GM23338 (cell line): ENCODE measurements at regions not wholly inside any gene's neighbourhood (a gene's known extent, or its start where the extent isn't known, plus 50 kb on each side); places are given as distances from the start of the nearest gene placed in this dataset.

Experiments used
- ATAC-seq: fragments of 200-7000 bp; cut with Tn5 transposase; 3 replicates; pipeline ENCODE4 v1.9.1; 2020
- DNase-seq: peaks from one replicate; pipeline ENCODE4 v3.0.0-alpha.2; 2015; ENCODE audit warnings: low spot score
- H2AFZ ChIP-seq: fragments of 200-600 bp; sonication (generic); 2 replicates; pipeline ENCODE4 v1.8.0; 2016; ENCODE audit warnings: antibody characterized with exemption, mild to moderate bottlenecking, moderate library complexity
- H3F3A ChIP-seq: fragments of 200-600 bp; sonication (generic); replicated peaks from 2 replicates; pipeline ENCODE4 v1.8.0; 2017; ENCODE audit warnings: antibody characterized with exemption, mixed run types, low read depth
- H3K27ac ChIP-seq: fragments of 200-600 bp; sonication (generic); 2 replicates; pipeline ENCODE4 v1.6.1; 2016; ENCODE audit warnings: low read depth
- H3K27me3 ChIP-seq: fragments of 200-600 bp; sonication (generic); 2 replicates; pipeline ENCODE4 v1.8.0; 2016; ENCODE audit warnings: mild to moderate bottlenecking, mixed run types, moderate library complexity; ENCODE audit not compliant: insufficient read depth
- H3K36me3 ChIP-seq: fragments of 200-600 bp; sonication (generic); 2 replicates; pipeline ENCODE4 v1.8.0; 2016; ENCODE audit warnings: mild to moderate bottlenecking; ENCODE audit not compliant: insufficient read depth
- H3K4me1 ChIP-seq: fragments of 200-600 bp; sonication (generic); 2 replicates; pipeline ENCODE4 v1.8.0; 2016; ENCODE audit warnings: mild to moderate bottlenecking, moderate library complexity; ENCODE audit not compliant: insufficient read depth
- H3K4me2 ChIP-seq: fragments of 200-600 bp; sonication (generic); 2 replicates; pipeline ENCODE4 v1.7.1; 2017; ENCODE audit warnings: mixed run types
- H3K4me3 ChIP-seq: fragments of 200-600 bp; sonication (generic); 2 replicates; pipeline ENCODE4 v1.6.1; 2016; ENCODE audit warnings: mixed run types
- H3K79me2 ChIP-seq: fragments of 200-600 bp; sonication (generic); replicated peaks from 2 replicates; pipeline ENCODE4 v1.8.0; 2017; ENCODE audit warnings: mild to moderate bottlenecking; ENCODE audit not compliant: insufficient read depth
- H3K9me2 ChIP-seq: fragments of 200-600 bp; sonication (generic); 2 replicates; pipeline ENCODE4 v1.8.0; 2017; ENCODE audit not compliant: insufficient read depth
- H4K20me1 ChIP-seq: fragments of 200-600 bp; sonication (generic); replicated peaks from 2 replicates; pipeline ENCODE4 v1.8.0; 2017; ENCODE audit warnings: mild to moderate bottlenecking; ENCODE audit not compliant: insufficient read depth
- H3K27ac Mint-ChIP-seq: 2 replicates; pipeline ENCODE4 v1.8.0; 2020; ENCODE audit warnings: inconsistent platforms, mild to moderate bottlenecking, moderate library complexity, mixed read lengths
- H3K27me3 Mint-ChIP-seq: 3 replicates; pipeline ENCODE4 v1.8.0; 2022; ENCODE audit warnings: low read depth, mild to moderate bottlenecking, moderate library complexity, mixed read lengths, inconsistent platforms; ENCODE audit not compliant: insufficient read depth, poor library complexity
- H3K36me3 Mint-ChIP-seq: 3 replicates; pipeline ENCODE4 v1.8.0; 2021; ENCODE audit warnings: low read depth, mild to moderate bottlenecking, inconsistent platforms, moderate library complexity, mixed read lengths
- H3K4me1 Mint-ChIP-seq: 3 replicates; pipeline ENCODE4 v1.8.0; 2020; ENCODE audit warnings: mild to moderate bottlenecking, inconsistent platforms, mixed read lengths
- H3K4me3 Mint-ChIP-seq: 3 replicates; pipeline ENCODE4 v1.8.0; 2021; ENCODE audit warnings: moderate library complexity, mild to moderate bottlenecking, inconsistent platforms, mixed read lengths
- H3K9me3 Mint-ChIP-seq: 3 replicates; pipeline ENCODE4 v1.8.0; 2020; ENCODE audit warnings: moderate library complexity, mild to moderate bottlenecking, inconsistent platforms, mixed read lengths
- CREB1 ChIP-seq: fragments of 250-450 bp; sonication (Bioruptor Pico); IDR thresholded peaks from 2 replicates; pipeline ENCODE4 v1.5.0; 2020; ENCODE audit warnings: low read depth, mild to moderate bottlenecking, moderate library complexity
- CTCF ChIP-seq, 2 experiments: fragments of 200-600 bp in 1 of 2; sonication (generic) in 1 of 2; conservative IDR thresholded peaks; 2 replicates each; pipeline versions ENCODE4 v1.5.1 to v1.6.1; 2016 to 2017; ENCODE audit warnings: antibody characterized with exemption in 2 of 2, low read depth in 2 of 2, mild to moderate bottlenecking in 2 of 2, moderate library complexity in 1 of 2
- EZH2 ChIP-seq: fragments of 200-600 bp; sonication (generic); IDR thresholded peaks from one replicate; pipeline ENCODE4 v1.8.0; 2017; ENCODE audit warnings: antibody characterized with exemption, mild to moderate bottlenecking, low read depth; ENCODE audit not compliant: unreplicated experiment
- EZH2phosphoT487 ChIP-seq: fragments of 200-600 bp; sonication (generic); IDR thresholded peaks from one replicate; pipeline ENCODE4 v1.8.1; 2018; ENCODE audit warnings: antibody characterized with exemption; ENCODE audit not compliant: unreplicated experiment
- JUNB ChIP-seq: IDR thresholded peaks from one replicate; pipeline ENCODE4 v1.6.1; 2016; ENCODE audit warnings: antibody characterized with exemption; ENCODE audit not compliant: unreplicated experiment
- NANOG ChIP-seq: IDR thresholded peaks from 2 replicates; pipeline ENCODE4 v1.6.1; 2016; ENCODE audit warnings: antibody characterized with exemption, borderline replicate concordance
- POLR2AphosphoS5 ChIP-seq: IDR thresholded peaks from 2 replicates; pipeline ENCODE4 v1.6.1; 2016; ENCODE audit warnings: antibody characterized with exemption, low read depth
- REST ChIP-seq: IDR thresholded peaks from one replicate; pipeline ENCODE4 v1.6.1; 2018; ENCODE audit warnings: antibody characterized with exemption; ENCODE audit not compliant: unreplicated experiment
- STAT1 ChIP-seq: IDR thresholded peaks from one replicate; pipeline ENCODE4 v1.6.1; 2016; ENCODE audit warnings: antibody characterized with exemption; ENCODE audit not compliant: unreplicated experiment
- ZNF114 ChIP-seq: fragments of 250-450 bp; sonication (Bioruptor Pico); IDR thresholded peaks from 2 replicates; pipeline ENCODE4 v1.5.0; 2020; ENCODE audit warnings: mild to moderate bottlenecking, moderate library complexity
- ZNF331 ChIP-seq: fragments of 250-450 bp; sonication (Bioruptor Pico); IDR thresholded peaks from 2 replicates; pipeline ENCODE4 v1.5.0; 2020; ENCODE audit warnings: low read depth, mild to moderate bottlenecking, moderate library complexity
- ZNF462 ChIP-seq: fragments of 250-450 bp; sonication (Bioruptor Pico); IDR thresholded peaks from 2 replicates; pipeline ENCODE4 v1.5.0; 2020; ENCODE audit warnings: mild to moderate bottlenecking, moderate library complexity
- TF ChIP-seq, protein P1 (sequence below): IDR thresholded peaks from 2 replicates; pipeline ENCODE4 v1.6.1; 2016; ENCODE audit warnings: antibody characterized with exemption

DNA sequence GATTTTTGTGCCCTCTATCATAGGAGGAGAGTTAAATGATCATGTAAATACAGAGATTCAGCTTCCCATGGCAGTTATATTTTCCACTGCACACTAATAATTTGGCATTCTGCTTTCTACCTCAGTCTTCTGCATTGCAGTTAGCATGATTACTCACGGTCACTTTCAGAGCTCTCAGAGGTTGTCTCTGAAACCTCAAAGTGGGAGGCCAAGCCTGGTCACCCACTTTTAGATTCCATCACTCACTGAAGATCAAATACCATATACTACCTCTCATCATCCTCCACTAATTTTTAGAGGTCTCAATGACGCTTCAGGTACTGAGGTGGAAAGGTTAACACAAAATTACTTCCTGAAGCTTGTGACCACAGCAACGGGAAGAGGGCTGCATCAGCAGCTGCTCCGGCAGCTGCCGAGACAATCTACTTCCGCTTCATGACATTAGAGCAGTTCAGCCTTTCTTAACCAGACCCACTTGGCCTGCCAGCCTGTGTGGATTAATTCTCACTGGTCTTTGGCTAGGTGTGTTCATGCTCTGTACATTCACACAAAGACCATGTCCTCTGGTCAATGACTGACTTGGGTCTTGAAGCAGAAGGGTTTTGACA, 416.4 kb upstream of the PDZRN3 start:
- Mint-ChIP-seq H3K27ac (no peak overlapping the region), H3K27me3 (no peaks in the 10 kb centered on the region), H3K4me1 (no peaks in the 10 kb centered on the region), H3K9me3 (no peaks in the 10 kb centered on the region), H3K4me3 (no peak overlapping the region), H3K36me3 (no peaks in the 10 kb centered on the region)
- Histone ChIP-seq H3K4me1 (no peaks in the 10 kb centered on the region), H3K27ac (no peak overlapping the region), H3K4me3 (no peak overlapping the region), H3K36me3 (no peaks in the 10 kb centered on the region), H2AFZ (no peak overlapping the region), H3K9me2 (peaks cover 3% of the 10 kb centered on the region; the same call in 1 of the 2 replicates), H3K4me2 (no peak overlapping the region), H4K20me1 (no peaks in the 10 kb centered on the region), H3K27me3 (no peaks in the 10 kb centered on the region), H3K79me2 (no peaks in the 10 kb centered on the region), H3F3A (no peaks in the 10 kb centered on the region)
- DNase-seq (no peak), ATAC-seq (no peak)
- TF ChIP-seq CREB1 (CRISPR knock-in tag) (no peak), JUNB (no peak), REST (no peak), EZH2phosphoT487 (no peak), POLR2AphosphoS5 (no peak), STAT1 (no peak), ZNF114 (no peak), CTCF (conservative IDR thresholded peaks at IDR 0.05; ENCODE audit: low read depth in 2 of 2) (no peak), EZH2 (no peak), ZNF462 (CRISPR knock-in tag) (no peak), NANOG (no peak), ZNF331 (CRISPR knock-in tag) (no peak)
- TF ChIP-seq, protein P1, sequence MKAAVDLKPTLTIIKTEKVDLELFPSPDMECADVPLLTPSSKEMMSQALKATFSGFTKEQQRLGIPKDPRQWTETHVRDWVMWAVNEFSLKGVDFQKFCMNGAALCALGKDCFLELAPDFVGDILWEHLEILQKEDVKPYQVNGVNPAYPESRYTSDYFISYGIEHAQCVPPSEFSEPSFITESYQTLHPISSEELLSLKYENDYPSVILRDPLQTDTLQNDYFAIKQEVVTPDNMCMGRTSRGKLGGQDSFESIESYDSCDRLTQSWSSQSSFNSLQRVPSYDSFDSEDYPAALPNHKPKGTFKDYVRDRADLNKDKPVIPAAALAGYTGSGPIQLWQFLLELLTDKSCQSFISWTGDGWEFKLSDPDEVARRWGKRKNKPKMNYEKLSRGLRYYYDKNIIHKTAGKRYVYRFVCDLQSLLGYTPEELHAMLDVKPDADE, result no peak
